ENCODE measurements at regions not wholly inside any gene's neighbourhood (a gene's known extent, or its start where the extent isn't known, plus 50 kb on each side); places are given as distances from the start of the nearest gene placed in this dataset.

DNA sequence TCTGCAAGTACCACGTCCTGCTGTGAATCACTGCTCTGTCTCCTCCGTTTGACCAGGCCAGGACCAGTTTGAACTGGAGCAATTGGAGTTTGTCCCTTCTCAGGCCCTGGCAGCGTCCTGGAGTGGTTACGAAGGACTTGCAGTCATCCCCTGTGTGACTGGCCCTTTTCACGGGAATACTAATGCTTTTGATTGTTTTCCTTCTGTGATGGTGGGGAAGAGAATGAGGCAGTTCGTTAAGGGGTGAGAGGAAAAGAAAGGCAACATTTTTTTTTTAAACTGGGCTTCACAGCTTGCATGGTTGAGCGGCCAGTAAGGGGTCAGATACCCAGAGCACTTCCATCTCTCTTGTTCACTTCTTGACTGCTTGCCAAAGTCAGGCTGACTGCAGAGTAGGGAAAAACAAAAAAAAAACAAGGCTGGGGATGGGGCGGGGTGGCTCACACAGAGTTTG, 153.5 kb upstream of the STK32A start:
- TF ChIP-seq CTCF (optimal IDR thresholded peaks at IDR 0.05 in 1 of 3, IDR thresholded peaks at IDR 0.05 in 1 of 3, conservative IDR thresholded peaks at IDR 0.05 in 1 of 3; ENCODE audit: extremely low read depth in 1 of 3, insufficient read depth in 2 of 3, low read length in 3 of 3) (no peak), EZH2 (IDR thresholded peaks at IDR 0.05; ENCODE audit: low read length) (no peak)
